ENCODE measurements at regions not wholly inside any gene's neighbourhood (a gene's known extent, or its start where the extent isn't known, plus 50 kb on each side); places are given as distances from the start of the nearest gene placed in this dataset.

DNA sequence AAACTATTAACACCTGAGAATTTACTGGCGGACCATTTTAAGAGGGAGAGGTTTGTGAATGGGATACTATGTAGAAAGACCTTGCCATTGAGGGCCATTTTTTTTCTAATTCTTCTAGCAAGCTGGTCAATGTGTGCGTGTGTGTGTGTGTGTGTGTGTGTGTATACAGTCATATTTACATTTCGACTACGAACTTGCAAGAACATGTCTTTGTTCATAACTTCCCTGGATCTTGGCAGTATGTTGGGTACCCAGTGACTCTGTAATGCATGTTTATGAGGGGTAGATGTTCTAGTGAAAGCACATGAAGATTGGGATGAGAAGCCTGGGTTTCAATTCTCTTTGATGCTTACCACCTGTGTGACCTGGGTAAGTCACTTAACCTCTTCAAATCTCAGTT is 133.6 kb downstream of the UBE2E3 start:
- no peak for DNase-seq (ENCODE audit: low read depth, low spot score)
- no peak overlapping the region for H2AFZ ChIP-seq (ENCODE audit: control insufficient read depth, low read length)
- no peak for TF ChIP-seq EZH2 (IDR thresholded peaks at IDR 0.05; ENCODE audit: low read length)
- TF ChIP-seq, protein P1, sequence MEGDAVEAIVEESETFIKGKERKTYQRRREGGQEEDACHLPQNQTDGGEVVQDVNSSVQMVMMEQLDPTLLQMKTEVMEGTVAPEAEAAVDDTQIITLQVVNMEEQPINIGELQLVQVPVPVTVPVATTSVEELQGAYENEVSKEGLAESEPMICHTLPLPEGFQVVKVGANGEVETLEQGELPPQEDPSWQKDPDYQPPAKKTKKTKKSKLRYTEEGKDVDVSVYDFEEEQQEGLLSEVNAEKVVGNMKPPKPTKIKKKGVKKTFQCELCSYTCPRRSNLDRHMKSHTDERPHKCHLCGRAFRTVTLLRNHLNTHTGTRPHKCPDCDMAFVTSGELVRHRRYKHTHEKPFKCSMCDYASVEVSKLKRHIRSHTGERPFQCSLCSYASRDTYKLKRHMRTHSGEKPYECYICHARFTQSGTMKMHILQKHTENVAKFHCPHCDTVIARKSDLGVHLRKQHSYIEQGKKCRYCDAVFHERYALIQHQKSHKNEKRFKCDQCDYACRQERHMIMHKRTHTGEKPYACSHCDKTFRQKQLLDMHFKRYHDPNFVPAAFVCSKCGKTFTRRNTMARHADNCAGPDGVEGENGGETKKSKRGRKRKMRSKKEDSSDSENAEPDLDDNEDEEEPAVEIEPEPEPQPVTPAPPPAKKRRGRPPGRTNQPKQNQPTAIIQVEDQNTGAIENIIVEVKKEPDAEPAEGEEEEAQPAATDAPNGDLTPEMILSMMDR (optimal IDR thresholded peaks at IDR 0.05 in 1 of 3, IDR thresholded peaks at IDR 0.05 in 1 of 3, conservative IDR thresholded peaks at IDR 0.05 in 1 of 3; ENCODE audit: extremely low read depth in 1 of 3, insufficient read depth in 2 of 3, low read length in 3 of 3) = no peak
- H3K27ac ChIP-seq (ENCODE audit: control insufficient read depth, insufficient read depth, low read length) = no peak overlapping the region
- no peak for FAIRE-seq
- dilution Hi-C loops (cut with MboI; ENCODE audit: extremely low pct_ligation_motif_present, low sequenced_read_pairs) = no loop called here
- H3K4me1 ChIP-seq (ENCODE audit: control insufficient read depth, extremely low read depth, insufficient read depth, low read length) = no peaks in the 10 kb centered on the region
- H3K9me3 ChIP-seq (ENCODE audit: control insufficient read depth, low read depth, low read length) = no peaks in the 10 kb centered on the region
- no peaks in the 10 kb centered on the region for H3K27me3 ChIP-seq (ENCODE audit: control insufficient read depth, extremely low read depth, insufficient read depth, low read length)
- H3K4me2 ChIP-seq (ENCODE audit: control insufficient read depth, extremely low read depth, insufficient read depth, low read depth, low read length) = no peak overlapping the region
- no peaks in the 10 kb centered on the region for H4K20me1 ChIP-seq (ENCODE audit: control insufficient read depth, extremely low read depth, insufficient read depth, low read length)
- H3K4me3 ChIP-seq (ENCODE audit: control insufficient read depth in 2 of 3, extremely low read depth in 1 of 3, insufficient read depth in 2 of 3, low read depth in 1 of 3, low read length in 3 of 3) = no peak overlapping the region
- no peaks in the 10 kb centered on the region for H3K9me1 ChIP-seq (ENCODE audit: control insufficient read depth, extremely low read depth, insufficient read depth, low read length)
- no peak overlapping the region for H3K9ac ChIP-seq (ENCODE audit: control insufficient read depth, extremely low read depth, insufficient read depth, low read length)
- no peaks in the 10 kb centered on the region for H3K79me2 ChIP-seq (ENCODE audit: control insufficient read depth, insufficient read depth, low read length)
- H3K36me3 ChIP-seq (ENCODE audit: control insufficient read depth in 2 of 2, extremely low read depth in 1 of 2, insufficient read depth in 2 of 2, low read length in 2 of 2) = no peaks in the 10 kb centered on the region

DNA sequence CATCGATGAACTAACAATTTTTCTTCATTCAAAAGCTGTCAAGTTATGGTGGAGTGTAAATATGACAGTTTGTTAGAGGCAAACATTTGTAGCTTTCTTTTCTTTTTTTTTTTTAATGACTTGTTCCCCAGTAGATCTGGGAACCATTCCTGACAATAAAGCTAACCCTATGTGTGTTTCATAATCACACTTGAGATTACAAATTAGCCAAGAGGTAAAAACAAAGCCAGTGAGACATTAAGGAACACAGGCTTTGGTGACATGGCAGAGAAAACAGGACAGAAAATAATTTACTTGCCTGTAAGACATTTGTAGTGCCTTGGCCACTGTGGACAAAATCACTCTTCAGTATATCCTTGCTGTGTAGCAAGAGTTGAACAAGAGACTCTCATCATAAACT is 135.9 kb downstream of the UBE2E3 start:
- Histone ChIP-seq H3K9ac (ENCODE audit: control insufficient read depth, extremely low read depth, insufficient read depth, low read length) (no peak overlapping the region), H3K36me3 (ENCODE audit: control insufficient read depth in 2 of 2, extremely low read depth in 1 of 2, insufficient read depth in 2 of 2, low read length in 2 of 2) (no peaks in the 10 kb centered on the region), H3K4me2 (ENCODE audit: control insufficient read depth, extremely low read depth, insufficient read depth, low read depth, low read length) (no peak overlapping the region), H3K9me1 (ENCODE audit: control insufficient read depth, extremely low read depth, insufficient read depth, low read length) (no peaks in the 10 kb centered on the region), H2AFZ (ENCODE audit: control insufficient read depth, low read length) (no peak overlapping the region), H3K79me2 (ENCODE audit: control insufficient read depth, insufficient read depth, low read length) (no peaks in the 10 kb centered on the region), H4K20me1 (ENCODE audit: control insufficient read depth, extremely low read depth, insufficient read depth, low read length) (no peaks in the 10 kb centered on the region), H3K9me3 (ENCODE audit: control insufficient read depth, low read depth, low read length) (no peaks in the 10 kb centered on the region), H3K4me1 (ENCODE audit: control insufficient read depth, extremely low read depth, insufficient read depth, low read length) (no peaks in the 10 kb centered on the region), H3K27me3 (ENCODE audit: control insufficient read depth, extremely low read depth, insufficient read depth, low read length) (no peaks in the 10 kb centered on the region), H3K27ac (ENCODE audit: control insufficient read depth, insufficient read depth, low read length) (no peak overlapping the region), H3K4me3 (ENCODE audit: control insufficient read depth in 2 of 3, extremely low read depth in 1 of 3, insufficient read depth in 2 of 3, low read depth in 1 of 3, low read length in 3 of 3) (no peak overlapping the region)
- no peak for DNase-seq (ENCODE audit: low read depth, low spot score)
- dilution Hi-C loops (cut with MboI; ENCODE audit: extremely low pct_ligation_motif_present, low sequenced_read_pairs) = no loop called here
- no peak for TF ChIP-seq EZH2 (IDR thresholded peaks at IDR 0.05; ENCODE audit: low read length)
- TF ChIP-seq, protein P1 (optimal IDR thresholded peaks at IDR 0.05 in 1 of 3, IDR thresholded peaks at IDR 0.05 in 1 of 3, conservative IDR thresholded peaks at IDR 0.05 in 1 of 3; ENCODE audit: extremely low read depth in 1 of 3, insufficient read depth in 2 of 3, low read length in 3 of 3) = no peak
- FAIRE-seq = no peak
